GM13977 (cell line): ENCODE measurements at regions not wholly inside any gene's neighbourhood (a gene's known extent, or its start where the extent isn't known, plus 50 kb on each side); places are given as distances from the start of the nearest gene placed in this dataset.

Experiments
- DNase-seq: peaks from one replicate; pipeline ENCODE4 v3.0.0; 2012; ENCODE audit warnings: low spot score
- CTCF ChIP-seq: IDR thresholded peaks from 2 replicates; pipeline ENCODE4 v1.5.1; 2012; ENCODE audit warnings: mild to moderate bottlenecking, control low read depth; ENCODE audit not compliant: insufficient read depth; ENCODE audit errors: extremely low read depth, missing control alignments
- in situ Hi-C: fragments of 300-500 bp; cut with MboI; formaldehyde crosslinking; loops from one replicate; pipeline ENCODE4 v1.12.0; 2022; ENCODE audit warnings: low sequenced_read_pairs, low pct_unique_long_range_greater_than_20kb, mixed read lengths, inconsistent platforms; ENCODE audit not compliant: unreplicated experiment

GRCh38 chr13:55999709-56000108 is 1141.0 kb upstream of the PRR20A start:
- TF ChIP-seq CTCF, result no peak
- no peak for DNase-seq
- in situ Hi-C loops, result no loop called here

GRCh38 chr13:56009418-56009817 is 1131.3 kb upstream of the PRR20A start:
- DNase-seq, result no peak
- TF ChIP-seq CTCF, result no peak
- in situ Hi-C loops, result no loop called here

GRCh38 chr13:56012644-56013043 is 1128.1 kb upstream of the PRR20A start:
- in situ Hi-C loops, result no loop called here
- no peak for TF ChIP-seq CTCF

GRCh38 chr13:56015919-56016318 is 1124.8 kb upstream of the PRR20A start:
- TF ChIP-seq CTCF, result no peak
- no peak for DNase-seq
- in situ Hi-C loops, result no loop called here

More at GRCh38 chr13:56012644-56013043, 1128.1 kb upstream of the PRR20A start:
- no peak for DNase-seq

GRCh38 chr13:56019606-56020005 is 1121.1 kb upstream of the PRR20A start:
- in situ Hi-C loops, result no loop called here
- no peak for TF ChIP-seq CTCF
- DNase-seq, result no peak

- TF ChIP-seq CTCF, result no peak
- no peak for DNase-seq
- in situ Hi-C loops, result no loop called here
Observed at GRCh38 chr13:56020425-56020824, 1120.3 kb upstream of the PRR20A start.

- TF ChIP-seq CTCF, result no peak
- in situ Hi-C loops, result no loop called here
- no peak for DNase-seq
Observed at GRCh38 chr13:56039992-56040391, 1100.7 kb upstream of the PRR20A start.
